Nephron progenitor cell (in vitro differentiated cells): ENCODE measurements at regions not wholly inside any gene's neighbourhood (a gene's known extent, or its start where the extent isn't known, plus 50 kb on each side); places are given as distances from the start of the nearest gene placed in this dataset.

Source experiments
- DNase-seq: peaks from one replicate; pipeline ENCODE4 v3.0.0; 2021
- H3K27ac Mint-ChIP-seq: 2 replicates; pipeline ENCODE4 v1.8.0; 2021; ENCODE audit warnings: mild to moderate bottlenecking, moderate library complexity, mixed read lengths
- H3K27me3 Mint-ChIP-seq: 2 replicates; pipeline ENCODE4 v1.8.0; 2021; ENCODE audit warnings: mild to moderate bottlenecking, low read depth, mixed read lengths; ENCODE audit not compliant: poor library complexity
- H3K36me3 Mint-ChIP-seq: 2 replicates; pipeline ENCODE4 v1.8.0; 2021; ENCODE audit warnings: low read depth, mixed read lengths
- H3K4me1 Mint-ChIP-seq: 2 replicates; pipeline ENCODE4 v1.8.0; 2021; ENCODE audit warnings: mixed read lengths
- H3K4me3 Mint-ChIP-seq: 2 replicates; pipeline ENCODE4 v1.8.0; 2021; ENCODE audit warnings: mild to moderate bottlenecking, moderate library complexity, mixed read lengths
- H3K9me3 Mint-ChIP-seq: 2 replicates; pipeline ENCODE4 v1.8.0; 2021; ENCODE audit warnings: mild to moderate bottlenecking, moderate library complexity, mixed read lengths
- TF ChIP-seq, protein P1 (sequence below): fragments of 200-600 bp; sonication (generic); IDR thresholded peaks from 2 replicates; pipeline ENCODE4 v1.5.0; 2021; ENCODE audit warnings: antibody characterized with exemption

DNA sequence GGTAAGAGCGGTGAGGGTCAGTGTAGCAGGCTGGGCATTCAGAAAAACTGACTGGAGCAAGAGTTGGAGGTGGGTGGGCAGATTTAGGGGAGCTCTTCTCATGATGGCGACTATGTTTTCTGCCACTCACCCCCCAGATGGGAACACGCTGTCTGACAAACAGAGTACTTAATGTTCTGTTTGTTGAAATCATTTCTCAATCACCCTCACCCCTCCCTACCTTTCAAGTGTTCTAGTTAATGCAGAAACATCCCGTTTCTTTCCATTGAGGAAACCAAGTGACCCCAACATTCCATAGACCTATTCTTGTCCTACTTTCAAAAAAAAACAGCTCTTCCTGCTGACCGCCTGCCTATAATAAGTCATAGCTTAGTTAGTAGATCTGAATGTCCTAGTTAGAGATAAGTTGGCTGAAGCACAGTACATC is 132.5 kb upstream of the NEDD9 start:
- no peak overlapping the region for H3K4me3 Mint-ChIP-seq
- no peak for DNase-seq
- H3K36me3 Mint-ChIP-seq: peaks cover 7% of the 10 kb centered on the region

DNA sequence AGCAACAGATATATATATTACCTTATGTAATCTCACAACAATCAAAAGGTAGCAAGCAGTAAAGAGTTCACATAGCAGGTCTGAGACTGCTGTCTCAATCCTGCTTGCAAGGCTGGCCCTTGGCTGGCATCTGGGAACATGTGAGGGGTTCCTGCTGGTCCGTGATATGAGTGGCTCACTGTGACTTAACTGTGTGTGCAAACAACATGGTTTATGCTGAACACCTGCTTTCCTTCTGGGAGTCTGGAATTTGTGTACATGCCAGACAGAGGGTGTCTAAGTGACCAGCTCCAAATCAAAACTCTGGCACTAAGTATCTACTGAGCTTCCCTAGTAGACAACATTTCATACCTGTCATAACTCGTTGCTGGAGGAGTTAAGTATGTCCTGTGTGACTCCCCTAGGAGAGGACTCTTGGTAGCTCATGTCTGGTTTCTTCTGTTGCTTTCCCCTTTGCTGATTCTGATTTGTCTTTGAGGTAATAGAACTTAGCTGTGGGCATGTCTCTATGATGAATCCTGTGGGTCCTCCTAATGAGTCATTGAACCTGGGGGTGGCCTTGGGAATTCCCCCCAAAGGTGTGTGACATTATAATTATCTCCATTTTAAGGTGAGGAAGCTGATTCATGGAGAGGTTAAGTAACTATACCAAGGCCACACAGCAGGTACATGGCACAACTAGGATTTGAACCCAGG is 131.6 kb upstream of the NEDD9 start:
- Mint-ChIP-seq H3K4me1 (peaks cover 24% of the 10 kb centered on the region), H3K36me3 (peaks cover 10% of the 10 kb centered on the region), H3K27me3 (peaks cover 12% of the 10 kb centered on the region), H3K9me3 (peaks cover 12% of the 10 kb centered on the region), H3K4me3 (no peak overlapping the region), H3K27ac (no peak overlapping the region)
- no peak for DNase-seq
- TF ChIP-seq, protein P1, sequence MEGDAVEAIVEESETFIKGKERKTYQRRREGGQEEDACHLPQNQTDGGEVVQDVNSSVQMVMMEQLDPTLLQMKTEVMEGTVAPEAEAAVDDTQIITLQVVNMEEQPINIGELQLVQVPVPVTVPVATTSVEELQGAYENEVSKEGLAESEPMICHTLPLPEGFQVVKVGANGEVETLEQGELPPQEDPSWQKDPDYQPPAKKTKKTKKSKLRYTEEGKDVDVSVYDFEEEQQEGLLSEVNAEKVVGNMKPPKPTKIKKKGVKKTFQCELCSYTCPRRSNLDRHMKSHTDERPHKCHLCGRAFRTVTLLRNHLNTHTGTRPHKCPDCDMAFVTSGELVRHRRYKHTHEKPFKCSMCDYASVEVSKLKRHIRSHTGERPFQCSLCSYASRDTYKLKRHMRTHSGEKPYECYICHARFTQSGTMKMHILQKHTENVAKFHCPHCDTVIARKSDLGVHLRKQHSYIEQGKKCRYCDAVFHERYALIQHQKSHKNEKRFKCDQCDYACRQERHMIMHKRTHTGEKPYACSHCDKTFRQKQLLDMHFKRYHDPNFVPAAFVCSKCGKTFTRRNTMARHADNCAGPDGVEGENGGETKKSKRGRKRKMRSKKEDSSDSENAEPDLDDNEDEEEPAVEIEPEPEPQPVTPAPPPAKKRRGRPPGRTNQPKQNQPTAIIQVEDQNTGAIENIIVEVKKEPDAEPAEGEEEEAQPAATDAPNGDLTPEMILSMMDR: no peak

More for the DNA sequence above, 132.5 kb upstream of the NEDD9 start:
- Mint-ChIP-seq H3K27me3 (peaks cover 9% of the 10 kb centered on the region), H3K4me1 (peaks cover 24% of the 10 kb centered on the region), H3K9me3 (peaks cover 8% of the 10 kb centered on the region), H3K27ac (no peak overlapping the region)
- TF ChIP-seq, protein P1: no peak

DNA sequence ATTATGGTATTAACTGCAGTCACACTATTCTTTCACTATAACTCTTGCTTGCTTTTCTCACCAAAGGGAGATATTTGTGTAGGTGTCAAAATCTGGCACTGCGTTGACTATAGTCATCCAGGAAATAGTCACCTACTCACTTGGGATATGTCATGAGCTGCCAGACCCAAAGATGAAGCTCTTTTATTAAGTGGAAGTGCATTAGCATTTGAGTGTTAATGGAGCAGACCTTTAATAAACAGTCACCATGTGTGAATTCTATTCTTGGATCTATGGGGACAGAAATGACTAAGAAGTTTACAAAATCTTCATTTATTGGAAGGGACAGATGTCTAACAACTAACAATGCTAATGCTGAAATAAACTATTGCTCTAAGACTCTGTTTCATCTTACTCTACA is 130.1 kb upstream of the NEDD9 start:
- Mint-ChIP-seq H3K27ac (no peak overlapping the region), H3K9me3 (peaks cover 12% of the 10 kb centered on the region), H3K36me3 (peaks cover 10% of the 10 kb centered on the region), H3K4me3 (no peak overlapping the region), H3K4me1 (peaks cover 10% of the 10 kb centered on the region), H3K27me3 (peaks cover 12% of the 10 kb centered on the region)
- TF ChIP-seq, protein P1: no peak
- DNase-seq: no peak

DNA sequence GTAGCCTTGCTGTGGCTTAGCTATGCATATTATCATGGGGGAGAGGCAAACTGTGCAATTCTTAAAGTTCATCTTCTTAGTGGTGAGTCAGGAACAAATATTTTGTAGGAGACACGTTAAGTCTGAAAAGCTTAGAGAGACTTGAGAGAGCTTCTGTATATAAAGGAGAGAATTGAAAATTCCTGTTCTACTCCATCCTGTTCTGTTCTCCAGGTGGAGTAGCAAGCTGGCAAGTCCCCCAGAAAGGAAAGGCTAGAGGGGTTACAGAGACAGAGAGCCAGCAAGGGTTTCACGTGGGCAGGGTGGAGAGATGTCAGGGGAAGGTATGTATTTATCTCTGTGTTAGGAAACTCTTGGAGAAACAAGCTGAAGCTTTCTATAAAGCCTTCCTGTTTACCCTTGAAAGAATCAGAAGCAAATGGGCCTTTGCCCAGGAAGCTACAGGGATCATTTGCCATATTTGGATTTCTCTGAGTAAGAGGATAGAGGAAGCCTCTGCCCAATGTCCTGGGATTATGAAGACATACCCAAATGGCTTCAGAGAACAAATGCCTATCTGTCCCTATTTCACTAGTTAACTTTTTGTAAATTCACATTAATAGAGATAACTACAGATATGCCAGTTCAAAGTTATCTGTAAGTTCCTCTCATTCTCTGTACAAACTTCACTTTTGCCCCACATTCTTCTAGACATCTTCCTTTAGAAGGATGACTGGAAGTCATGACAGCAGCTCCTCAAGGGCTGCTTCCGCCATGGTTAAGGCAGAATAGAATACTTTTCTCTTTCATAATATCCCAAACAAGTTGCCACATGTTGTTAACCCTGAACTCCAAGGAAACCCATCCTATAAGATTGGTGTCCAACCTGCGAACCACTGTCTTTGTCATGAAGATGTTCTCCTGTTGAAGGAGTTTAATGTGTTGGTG is 126.7 kb upstream of the NEDD9 start:
- Mint-ChIP-seq H3K27me3 (peaks cover 12% of the 10 kb centered on the region), H3K9me3 (peaks cover 12% of the 10 kb centered on the region)

DNA sequence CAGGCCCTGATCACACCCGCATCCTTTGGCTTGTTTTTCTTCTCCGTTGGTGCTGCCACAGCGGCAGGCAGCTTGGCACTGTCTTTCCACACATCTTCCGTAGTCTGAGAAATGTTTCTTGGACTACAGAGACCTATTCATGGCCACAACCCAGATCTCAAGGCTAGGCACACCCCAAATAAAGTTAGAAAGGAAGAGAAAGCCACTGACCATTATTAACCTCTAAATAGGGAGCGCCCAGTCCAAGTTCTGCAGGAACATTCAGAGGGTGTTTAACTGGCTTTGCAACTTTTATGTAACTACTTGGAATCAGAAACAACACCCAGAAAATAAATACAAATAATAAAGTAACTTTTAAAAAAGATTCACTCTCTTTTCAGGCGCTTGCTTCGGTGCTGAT is 124.8 kb upstream of the NEDD9 start:
- no peak for DNase-seq
- Mint-ChIP-seq H3K4me1 (peaks cover 36% of the 10 kb centered on the region), H3K36me3 (peaks cover 10% of the 10 kb centered on the region), H3K4me3 (no peak overlapping the region), H3K9me3 (peaks cover 13% of the 10 kb centered on the region), H3K27ac (peak overlapping the region; percentile 73), H3K27me3 (peaks cover 12% of the 10 kb centered on the region)
- TF ChIP-seq, protein P1: no peak

More for the DNA sequence above, 126.7 kb upstream of the NEDD9 start:
- Mint-ChIP-seq H3K4me3 (no peak overlapping the region), H3K27ac (no peak overlapping the region), H3K36me3 (peaks cover 10% of the 10 kb centered on the region), H3K4me1 (peaks cover 22% of the 10 kb centered on the region)
- DNase-seq: no peak
- TF ChIP-seq, protein P1: no peak
